GM23338 (cell line): ENCODE measurements at regions not wholly inside any gene's neighbourhood (a gene's known extent, or its start where the extent isn't known, plus 50 kb on each side); places are given as distances from the start of the nearest gene placed in this dataset.

ENCODE experiments used
- ATAC-seq: fragments of 200-7000 bp; cut with Tn5 transposase; 3 replicates; pipeline ENCODE4 v1.9.1; 2020
- DNase-seq: peaks from one replicate; pipeline ENCODE4 v3.0.0-alpha.2; 2015; ENCODE audit warnings: low spot score
- H2AFZ ChIP-seq: fragments of 200-600 bp; sonication (generic); 2 replicates; pipeline ENCODE4 v1.8.0; 2016; ENCODE audit warnings: antibody characterized with exemption, mild to moderate bottlenecking, moderate library complexity
- H3F3A ChIP-seq: fragments of 200-600 bp; sonication (generic); replicated peaks from 2 replicates; pipeline ENCODE4 v1.8.0; 2017; ENCODE audit warnings: antibody characterized with exemption, mixed run types, low read depth
- H3K27ac ChIP-seq: fragments of 200-600 bp; sonication (generic); 2 replicates; pipeline ENCODE4 v1.6.1; 2016; ENCODE audit warnings: low read depth
- H3K27me3 ChIP-seq: fragments of 200-600 bp; sonication (generic); 2 replicates; pipeline ENCODE4 v1.8.0; 2016; ENCODE audit warnings: mild to moderate bottlenecking, mixed run types, moderate library complexity; ENCODE audit not compliant: insufficient read depth
- H3K36me3 ChIP-seq: fragments of 200-600 bp; sonication (generic); 2 replicates; pipeline ENCODE4 v1.8.0; 2016; ENCODE audit warnings: mild to moderate bottlenecking; ENCODE audit not compliant: insufficient read depth
- H3K4me1 ChIP-seq: fragments of 200-600 bp; sonication (generic); 2 replicates; pipeline ENCODE4 v1.8.0; 2016; ENCODE audit warnings: mild to moderate bottlenecking, moderate library complexity; ENCODE audit not compliant: insufficient read depth
- H3K4me2 ChIP-seq: fragments of 200-600 bp; sonication (generic); 2 replicates; pipeline ENCODE4 v1.7.1; 2017; ENCODE audit warnings: mixed run types
- H3K4me3 ChIP-seq: fragments of 200-600 bp; sonication (generic); 2 replicates; pipeline ENCODE4 v1.6.1; 2016; ENCODE audit warnings: mixed run types
- H3K79me2 ChIP-seq: fragments of 200-600 bp; sonication (generic); replicated peaks from 2 replicates; pipeline ENCODE4 v1.8.0; 2017; ENCODE audit warnings: mild to moderate bottlenecking; ENCODE audit not compliant: insufficient read depth
- H3K9me2 ChIP-seq: fragments of 200-600 bp; sonication (generic); 2 replicates; pipeline ENCODE4 v1.8.0; 2017; ENCODE audit not compliant: insufficient read depth
- H4K20me1 ChIP-seq: fragments of 200-600 bp; sonication (generic); replicated peaks from 2 replicates; pipeline ENCODE4 v1.8.0; 2017; ENCODE audit warnings: mild to moderate bottlenecking; ENCODE audit not compliant: insufficient read depth
- H3K27ac Mint-ChIP-seq: 2 replicates; pipeline ENCODE4 v1.8.0; 2020; ENCODE audit warnings: inconsistent platforms, mild to moderate bottlenecking, moderate library complexity, mixed read lengths
- H3K27me3 Mint-ChIP-seq: 3 replicates; pipeline ENCODE4 v1.8.0; 2022; ENCODE audit warnings: low read depth, mild to moderate bottlenecking, moderate library complexity, mixed read lengths, inconsistent platforms; ENCODE audit not compliant: insufficient read depth, poor library complexity
- H3K36me3 Mint-ChIP-seq: 3 replicates; pipeline ENCODE4 v1.8.0; 2021; ENCODE audit warnings: low read depth, mild to moderate bottlenecking, inconsistent platforms, moderate library complexity, mixed read lengths
- H3K4me1 Mint-ChIP-seq: 3 replicates; pipeline ENCODE4 v1.8.0; 2020; ENCODE audit warnings: mild to moderate bottlenecking, inconsistent platforms, mixed read lengths
- H3K4me3 Mint-ChIP-seq: 3 replicates; pipeline ENCODE4 v1.8.0; 2021; ENCODE audit warnings: moderate library complexity, mild to moderate bottlenecking, inconsistent platforms, mixed read lengths
- H3K9me3 Mint-ChIP-seq: 3 replicates; pipeline ENCODE4 v1.8.0; 2020; ENCODE audit warnings: moderate library complexity, mild to moderate bottlenecking, inconsistent platforms, mixed read lengths
- CREB1 ChIP-seq: fragments of 250-450 bp; sonication (Bioruptor Pico); IDR thresholded peaks from 2 replicates; pipeline ENCODE4 v1.5.0; 2020; ENCODE audit warnings: low read depth, mild to moderate bottlenecking, moderate library complexity
- EZH2 ChIP-seq: fragments of 200-600 bp; sonication (generic); IDR thresholded peaks from one replicate; pipeline ENCODE4 v1.8.0; 2017; ENCODE audit warnings: antibody characterized with exemption, mild to moderate bottlenecking, low read depth; ENCODE audit not compliant: unreplicated experiment
- POLR2AphosphoS5 ChIP-seq: IDR thresholded peaks from 2 replicates; pipeline ENCODE4 v1.6.1; 2016; ENCODE audit warnings: antibody characterized with exemption, low read depth
- ZNF114 ChIP-seq: fragments of 250-450 bp; sonication (Bioruptor Pico); IDR thresholded peaks from 2 replicates; pipeline ENCODE4 v1.5.0; 2020; ENCODE audit warnings: mild to moderate bottlenecking, moderate library complexity
- ZNF331 ChIP-seq: fragments of 250-450 bp; sonication (Bioruptor Pico); IDR thresholded peaks from 2 replicates; pipeline ENCODE4 v1.5.0; 2020; ENCODE audit warnings: low read depth, mild to moderate bottlenecking, moderate library complexity
- TF ChIP-seq, protein P1 (sequence below): IDR thresholded peaks from 2 replicates; pipeline ENCODE4 v1.6.1; 2016; ENCODE audit warnings: antibody characterized with exemption
- TF ChIP-seq, protein P2 (sequence below), 2 experiments: fragments of 200-600 bp in 1 of 2; sonication (generic) in 1 of 2; conservative IDR thresholded peaks; 2 replicates each; pipeline versions ENCODE4 v1.5.1 to v1.6.1; 2016 to 2017; ENCODE audit warnings: antibody characterized with exemption in 2 of 2, low read depth in 2 of 2, mild to moderate bottlenecking in 2 of 2, moderate library complexity in 1 of 2

DNA sequence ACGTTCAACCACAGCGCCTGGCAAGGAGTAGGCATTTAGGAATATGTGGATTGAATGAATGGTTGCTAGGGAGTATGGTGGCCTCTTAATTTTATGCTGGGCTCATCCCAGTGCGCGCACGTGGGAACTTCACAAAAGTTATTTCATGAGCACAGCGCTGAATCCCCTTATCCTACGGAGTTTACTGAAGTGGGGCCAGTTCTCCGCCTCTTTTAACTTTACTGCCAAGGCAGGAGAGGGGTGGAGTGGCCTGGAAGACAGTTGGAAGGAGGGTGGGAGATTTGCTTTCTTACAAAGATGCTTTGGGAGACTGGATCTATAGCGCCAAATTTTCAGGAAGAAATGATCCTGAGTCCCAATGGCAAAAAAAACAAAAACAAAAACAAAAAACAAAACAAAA, 326.5 kb downstream of the SH3GL2 start:
- DNase-seq (no peak), ATAC-seq (no peak)
- peak overlapping the region; percentile 79 for H3K4me3 Mint-ChIP-seq
- Histone ChIP-seq H4K20me1 (no peaks in the 10 kb centered on the region), H3K79me2 (no peaks in the 10 kb centered on the region), H2AFZ (peak overlapping the region; percentile 97), H3K4me3 (peak overlapping the region; percentile 81), H3K27me3 (peaks cover 63% of the 10 kb centered on the region), H3K36me3 (no peaks in the 10 kb centered on the region), H3K27ac (no peak overlapping the region), H3K4me2 (peak overlapping the region; percentile 97), H3K9me2 (no peaks in the 10 kb centered on the region), H3F3A (0 out of 2 replicates have a peak, but pooled peaks cover 4% of the 10 kb centered on the region), H3K4me1 (peaks cover 8% of the 10 kb centered on the region)
- no peak for TF ChIP-seq ZNF331 (CRISPR knock-in tag)
- TF ChIP-seq EZH2: no peak
- no peak for TF ChIP-seq ZNF114 (CRISPR knock-in tag)
- no peak for TF ChIP-seq CREB1 (CRISPR knock-in tag)
- TF ChIP-seq, protein P1, sequence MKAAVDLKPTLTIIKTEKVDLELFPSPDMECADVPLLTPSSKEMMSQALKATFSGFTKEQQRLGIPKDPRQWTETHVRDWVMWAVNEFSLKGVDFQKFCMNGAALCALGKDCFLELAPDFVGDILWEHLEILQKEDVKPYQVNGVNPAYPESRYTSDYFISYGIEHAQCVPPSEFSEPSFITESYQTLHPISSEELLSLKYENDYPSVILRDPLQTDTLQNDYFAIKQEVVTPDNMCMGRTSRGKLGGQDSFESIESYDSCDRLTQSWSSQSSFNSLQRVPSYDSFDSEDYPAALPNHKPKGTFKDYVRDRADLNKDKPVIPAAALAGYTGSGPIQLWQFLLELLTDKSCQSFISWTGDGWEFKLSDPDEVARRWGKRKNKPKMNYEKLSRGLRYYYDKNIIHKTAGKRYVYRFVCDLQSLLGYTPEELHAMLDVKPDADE: no peak
- no peaks in the 10 kb centered on the region for H3K36me3 Mint-ChIP-seq
- H3K27ac Mint-ChIP-seq: no peak overlapping the region
- no peaks in the 10 kb centered on the region for H3K9me3 Mint-ChIP-seq
- H3K4me1 Mint-ChIP-seq: peaks cover 6% of the 10 kb centered on the region; the same call in 1 of the 3 replicates
- H3K27me3 Mint-ChIP-seq: peaks cover 41% of the 10 kb centered on the region

DNA sequence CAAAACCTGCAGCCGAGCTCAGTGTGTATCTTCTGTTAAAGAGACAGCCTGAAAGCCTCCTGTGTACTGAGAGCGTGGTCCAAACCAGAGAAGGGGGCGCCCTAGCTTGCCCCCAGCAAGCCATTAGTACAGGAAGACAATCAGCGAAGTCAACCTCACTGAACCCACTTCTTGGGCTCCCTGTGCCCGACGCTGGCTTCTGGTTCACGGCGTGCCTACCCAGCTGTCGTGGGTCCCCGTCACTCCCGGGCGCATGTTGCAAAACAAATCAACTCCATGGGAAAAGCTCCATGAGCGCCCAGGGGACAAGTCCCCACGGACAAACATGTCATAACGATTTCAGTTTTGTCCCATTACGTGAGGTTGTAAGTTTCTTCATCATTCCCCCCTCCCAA, 326.9 kb downstream of the SH3GL2 start:
- Mint-ChIP-seq H3K4me3 (peak overlapping the region; percentile 79), H3K27me3 (peaks cover 41% of the 10 kb centered on the region), H3K36me3 (no peaks in the 10 kb centered on the region), H3K27ac (no peak overlapping the region), H3K9me3 (no peaks in the 10 kb centered on the region), H3K4me1 (peaks cover 6% of the 10 kb centered on the region; the same call in 1 of the 3 replicates)
- Histone ChIP-seq H3K4me2 (peak overlapping the region; percentile 97), H3K79me2 (no peaks in the 10 kb centered on the region), H3K27ac (no peak overlapping the region), H3K4me3 (peak overlapping the region; percentile 81), H3K36me3 (no peaks in the 10 kb centered on the region), H3K27me3 (peaks cover 63% of the 10 kb centered on the region), H2AFZ (peak overlapping the region; percentile 97), H3F3A (0 out of 2 replicates have a peak, but pooled peaks cover 4% of the 10 kb centered on the region), H3K9me2 (no peaks in the 10 kb centered on the region), H3K4me1 (peaks cover 8% of the 10 kb centered on the region), H4K20me1 (no peaks in the 10 kb centered on the region)
- no peak for TF ChIP-seq POLR2AphosphoS5
- TF ChIP-seq, protein P2, sequence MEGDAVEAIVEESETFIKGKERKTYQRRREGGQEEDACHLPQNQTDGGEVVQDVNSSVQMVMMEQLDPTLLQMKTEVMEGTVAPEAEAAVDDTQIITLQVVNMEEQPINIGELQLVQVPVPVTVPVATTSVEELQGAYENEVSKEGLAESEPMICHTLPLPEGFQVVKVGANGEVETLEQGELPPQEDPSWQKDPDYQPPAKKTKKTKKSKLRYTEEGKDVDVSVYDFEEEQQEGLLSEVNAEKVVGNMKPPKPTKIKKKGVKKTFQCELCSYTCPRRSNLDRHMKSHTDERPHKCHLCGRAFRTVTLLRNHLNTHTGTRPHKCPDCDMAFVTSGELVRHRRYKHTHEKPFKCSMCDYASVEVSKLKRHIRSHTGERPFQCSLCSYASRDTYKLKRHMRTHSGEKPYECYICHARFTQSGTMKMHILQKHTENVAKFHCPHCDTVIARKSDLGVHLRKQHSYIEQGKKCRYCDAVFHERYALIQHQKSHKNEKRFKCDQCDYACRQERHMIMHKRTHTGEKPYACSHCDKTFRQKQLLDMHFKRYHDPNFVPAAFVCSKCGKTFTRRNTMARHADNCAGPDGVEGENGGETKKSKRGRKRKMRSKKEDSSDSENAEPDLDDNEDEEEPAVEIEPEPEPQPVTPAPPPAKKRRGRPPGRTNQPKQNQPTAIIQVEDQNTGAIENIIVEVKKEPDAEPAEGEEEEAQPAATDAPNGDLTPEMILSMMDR (conservative IDR thresholded peaks at IDR 0.05; ENCODE audit: low read depth in 2 of 2): peak in 1 of 2 experiments; percentile 27; a peak in 2 of 4 replicates
- DNase-seq: peak; percentile 21
- ATAC-seq: peak; percentile 10
